HL-60 (cell line): ENCODE measurements at regions not wholly inside any gene's neighbourhood (a gene's known extent, or its start where the extent isn't known, plus 50 kb on each side); places are given as distances from the start of the nearest gene placed in this dataset.

ENCODE experiments used
- DNase-seq, 2 experiments: peaks; one replicate each; pipeline ENCODE4 v3.0.0-alpha.2; 2010 to 2020; ENCODE audit warnings: low read depth in 1 of 2, low spot score in 1 of 2
- H3K27ac ChIP-seq: fragments of 250-450 bp; sonication (Bioruptor Pico); replicated peaks from 2 replicates; pipeline ENCODE4 v1.5.1; 2020; ENCODE audit warnings: mild to moderate bottlenecking, moderate library complexity
- H3K27me3 ChIP-seq: fragments of 250-450 bp; sonication (Bioruptor Pico); 2 replicates; pipeline ENCODE4 v1.5.1; 2021; ENCODE audit warnings: mild to moderate bottlenecking, moderate library complexity; ENCODE audit not compliant: insufficient read depth, poor library complexity, severe bottlenecking
- H3K4me3 ChIP-seq: replicated peaks from 2 replicates; pipeline ENCODE4 v1.5.1; 2011; ENCODE audit warnings: mild to moderate bottlenecking, control low read depth, low read length; ENCODE audit not compliant: insufficient read depth
- GABPA ChIP-seq: IDR thresholded peaks from 2 replicates; pipeline ENCODE4 v1.6.1; 2012; ENCODE audit warnings: low read depth
- POLR2AphosphoS5 ChIP-seq: IDR thresholded peaks from 2 replicates; pipeline ENCODE4 v1.6.1; 2012; ENCODE audit warnings: low read depth
- SPI1 ChIP-seq: IDR thresholded peaks from 2 replicates; pipeline ENCODE4 v1.6.1; 2012; ENCODE audit warnings: low read depth, mild to moderate bottlenecking, borderline replicate concordance
- TF ChIP-seq, protein P1 (sequence below): IDR thresholded peaks from 2 replicates; pipeline ENCODE4 v1.6.1; 2012; ENCODE audit warnings: low read depth; ENCODE audit not compliant: insufficient replicate concordance
- TF ChIP-seq, protein P2 (sequence below): IDR thresholded peaks from one replicate; pipeline ENCODE4 v1.5.1; 2011; ENCODE audit warnings: low read length, control low read depth, inconsistent platforms; ENCODE audit not compliant: insufficient read depth

DNA sequence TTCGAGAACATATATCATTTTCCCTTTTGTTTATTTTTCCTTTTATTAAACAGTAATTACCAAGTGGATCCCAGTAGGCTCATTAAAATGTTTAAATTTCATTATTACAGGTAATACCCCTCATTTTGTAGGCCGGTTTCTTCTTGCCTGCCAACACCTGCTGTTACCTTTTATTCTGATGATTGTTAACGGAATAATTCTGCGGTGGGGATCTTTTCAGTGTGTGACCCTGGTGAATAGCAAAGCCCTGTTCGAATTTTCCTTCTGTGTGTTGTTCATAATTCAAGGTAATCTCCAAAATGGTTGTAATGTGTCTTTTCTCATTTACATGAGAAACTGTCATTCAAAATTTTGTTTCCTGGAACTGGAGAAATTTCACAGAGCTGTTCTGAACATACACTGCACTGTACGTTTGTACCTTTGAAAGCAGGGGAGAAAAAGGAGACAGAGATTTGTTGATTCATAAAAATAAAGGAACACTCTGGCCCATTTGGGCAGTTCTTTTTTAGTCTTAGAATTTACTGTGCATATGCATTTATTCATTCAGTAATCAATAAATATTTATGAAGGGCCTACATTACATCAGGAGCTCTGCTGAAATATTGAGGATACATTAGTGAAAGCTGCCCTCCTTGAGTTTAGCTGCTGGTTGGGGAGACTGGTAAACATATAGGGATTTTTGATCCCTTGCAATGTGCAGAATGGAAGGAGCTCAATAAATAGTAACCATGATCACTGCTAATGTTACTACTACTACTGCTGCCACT lies 502.0 kb downstream of the QKI start:
- DNase-seq: no peak
- no peaks in the 10 kb centered on the region for H3K27me3 ChIP-seq
- TF ChIP-seq GABPA (no peak), POLR2AphosphoS5 (no peak), SPI1 (no peak)
- TF ChIP-seq, protein P1, sequence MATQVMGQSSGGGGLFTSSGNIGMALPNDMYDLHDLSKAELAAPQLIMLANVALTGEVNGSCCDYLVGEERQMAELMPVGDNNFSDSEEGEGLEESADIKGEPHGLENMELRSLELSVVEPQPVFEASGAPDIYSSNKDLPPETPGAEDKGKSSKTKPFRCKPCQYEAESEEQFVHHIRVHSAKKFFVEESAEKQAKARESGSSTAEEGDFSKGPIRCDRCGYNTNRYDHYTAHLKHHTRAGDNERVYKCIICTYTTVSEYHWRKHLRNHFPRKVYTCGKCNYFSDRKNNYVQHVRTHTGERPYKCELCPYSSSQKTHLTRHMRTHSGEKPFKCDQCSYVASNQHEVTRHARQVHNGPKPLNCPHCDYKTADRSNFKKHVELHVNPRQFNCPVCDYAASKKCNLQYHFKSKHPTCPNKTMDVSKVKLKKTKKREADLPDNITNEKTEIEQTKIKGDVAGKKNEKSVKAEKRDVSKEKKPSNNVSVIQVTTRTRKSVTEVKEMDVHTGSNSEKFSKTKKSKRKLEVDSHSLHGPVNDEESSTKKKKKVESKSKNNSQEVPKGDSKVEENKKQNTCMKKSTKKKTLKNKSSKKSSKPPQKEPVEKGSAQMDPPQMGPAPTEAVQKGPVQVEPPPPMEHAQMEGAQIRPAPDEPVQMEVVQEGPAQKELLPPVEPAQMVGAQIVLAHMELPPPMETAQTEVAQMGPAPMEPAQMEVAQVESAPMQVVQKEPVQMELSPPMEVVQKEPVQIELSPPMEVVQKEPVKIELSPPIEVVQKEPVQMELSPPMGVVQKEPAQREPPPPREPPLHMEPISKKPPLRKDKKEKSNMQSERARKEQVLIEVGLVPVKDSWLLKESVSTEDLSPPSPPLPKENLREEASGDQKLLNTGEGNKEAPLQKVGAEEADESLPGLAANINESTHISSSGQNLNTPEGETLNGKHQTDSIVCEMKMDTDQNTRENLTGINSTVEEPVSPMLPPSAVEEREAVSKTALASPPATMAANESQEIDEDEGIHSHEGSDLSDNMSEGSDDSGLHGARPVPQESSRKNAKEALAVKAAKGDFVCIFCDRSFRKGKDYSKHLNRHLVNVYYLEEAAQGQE: no peak
- no peak overlapping the region for H3K27ac ChIP-seq
- H3K4me3 ChIP-seq: no peak overlapping the region

DNA sequence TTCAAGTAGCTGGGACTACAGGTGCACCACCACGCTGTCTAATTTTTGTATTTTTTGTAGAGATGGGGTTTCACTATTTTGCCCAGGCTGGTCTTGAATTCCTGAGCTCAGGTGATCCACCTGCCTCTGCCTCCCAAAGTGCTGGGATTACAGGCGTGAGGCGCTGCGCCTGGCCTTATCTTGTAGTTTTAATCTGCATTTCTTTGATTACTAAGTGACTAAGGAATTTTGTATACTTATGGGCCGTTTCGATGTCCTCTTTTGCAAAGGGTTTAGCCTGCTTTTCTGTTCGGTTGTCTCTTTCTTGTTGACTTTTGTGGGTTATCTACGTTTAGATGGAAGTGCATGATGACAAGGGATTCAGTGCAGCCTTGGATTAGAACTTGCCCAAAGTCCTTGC lies 500.6 kb downstream of the QKI start:
- Histone ChIP-seq H3K4me3 (no peak overlapping the region), H3K27ac (no peak overlapping the region), H3K27me3 (no peaks in the 10 kb centered on the region)
- no peak for DNase-seq
- TF ChIP-seq, protein P1: no peak
- TF ChIP-seq, protein P2, sequence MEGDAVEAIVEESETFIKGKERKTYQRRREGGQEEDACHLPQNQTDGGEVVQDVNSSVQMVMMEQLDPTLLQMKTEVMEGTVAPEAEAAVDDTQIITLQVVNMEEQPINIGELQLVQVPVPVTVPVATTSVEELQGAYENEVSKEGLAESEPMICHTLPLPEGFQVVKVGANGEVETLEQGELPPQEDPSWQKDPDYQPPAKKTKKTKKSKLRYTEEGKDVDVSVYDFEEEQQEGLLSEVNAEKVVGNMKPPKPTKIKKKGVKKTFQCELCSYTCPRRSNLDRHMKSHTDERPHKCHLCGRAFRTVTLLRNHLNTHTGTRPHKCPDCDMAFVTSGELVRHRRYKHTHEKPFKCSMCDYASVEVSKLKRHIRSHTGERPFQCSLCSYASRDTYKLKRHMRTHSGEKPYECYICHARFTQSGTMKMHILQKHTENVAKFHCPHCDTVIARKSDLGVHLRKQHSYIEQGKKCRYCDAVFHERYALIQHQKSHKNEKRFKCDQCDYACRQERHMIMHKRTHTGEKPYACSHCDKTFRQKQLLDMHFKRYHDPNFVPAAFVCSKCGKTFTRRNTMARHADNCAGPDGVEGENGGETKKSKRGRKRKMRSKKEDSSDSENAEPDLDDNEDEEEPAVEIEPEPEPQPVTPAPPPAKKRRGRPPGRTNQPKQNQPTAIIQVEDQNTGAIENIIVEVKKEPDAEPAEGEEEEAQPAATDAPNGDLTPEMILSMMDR: no peak
- TF ChIP-seq SPI1: no peak
- no peak for TF ChIP-seq GABPA
- no peak for TF ChIP-seq POLR2AphosphoS5

DNA sequence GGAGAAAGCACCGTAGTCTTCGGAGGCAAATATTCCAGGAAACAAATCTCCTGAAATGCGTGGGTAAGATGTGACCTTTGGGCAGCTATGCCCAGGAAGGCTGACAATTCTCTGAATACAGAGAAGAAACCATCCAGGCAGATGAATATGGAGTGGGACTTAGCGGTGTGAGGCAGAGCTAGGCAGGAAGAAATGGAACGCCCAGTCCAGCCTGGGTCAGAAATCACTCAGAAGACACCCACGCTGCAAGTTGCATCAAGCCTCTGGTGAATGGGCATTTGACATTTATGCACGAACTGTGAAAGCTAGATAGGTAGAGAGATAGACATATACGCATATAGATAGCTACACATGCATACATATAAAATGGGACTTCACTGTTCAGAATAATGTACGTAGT lies 498.5 kb downstream of the QKI start:
- no peaks in the 10 kb centered on the region for H3K27me3 ChIP-seq
- H3K4me3 ChIP-seq: no peak overlapping the region
- no peak overlapping the region for H3K27ac ChIP-seq
- TF ChIP-seq POLR2AphosphoS5: no peak
- no peak for TF ChIP-seq GABPA
- TF ChIP-seq, protein P2: no peak
- TF ChIP-seq SPI1: no peak
- TF ChIP-seq, protein P1: no peak
- no peak for DNase-seq
